ENCODE measurements at regions not wholly inside any gene's neighbourhood (a gene's known extent, or its start where the extent isn't known, plus 50 kb on each side); places are given as distances from the start of the nearest gene placed in this dataset.
A peak's percentile ranks its signal among the peaks of the same experiment; 100 is the strongest.
"Not testable (repeated sequence)": the region's sequence is repeated elsewhere in the genome, so short reads cannot be mapped to it uniquely, and the experiment has no call there.

DNA sequence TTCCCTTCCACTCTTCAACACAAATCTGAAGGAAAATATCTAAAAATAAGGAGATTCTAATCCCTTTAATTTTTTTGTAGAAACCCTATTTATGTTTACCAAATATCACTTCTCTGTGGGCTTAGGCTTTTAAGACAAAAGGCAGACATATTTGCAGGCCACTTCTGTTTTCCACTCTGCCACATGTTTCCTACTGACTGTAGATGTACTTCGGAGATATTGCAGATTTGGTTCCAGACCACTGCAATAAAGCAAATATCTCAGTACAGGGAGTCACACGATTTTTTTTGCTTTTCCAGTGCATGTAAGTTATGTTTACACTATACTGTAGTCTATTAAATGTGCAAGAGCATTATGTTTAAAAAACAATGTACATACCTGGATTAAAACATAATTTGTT, 219.0 kb downstream of the SREK1 start:
- Histone ChIP-seq H3K4me3 (no peak overlapping the region), H3K27ac (no peak overlapping the region), H3K4me1 (replicated peaks in 1 of 2) (no peaks in the 10 kb centered on the region)
- no peak for ATAC-seq (replicated peaks in 6 of 8)
- 14 to 83% (median 67%) methylated on average over 1 to 2 of the region's 2 CpGs; no CpG with 5 or more reads in 1 of the 10 experiments for WGBS, 10 experiments
- in situ Hi-C loops (cut with MboI; ENCODE audit: low pct_unique_long_range_greater_than_20kb in 2 of 9, low sequenced_read_pairs in 9 of 9, unreplicated experiment in 9 of 9): no loop called here

DNA sequence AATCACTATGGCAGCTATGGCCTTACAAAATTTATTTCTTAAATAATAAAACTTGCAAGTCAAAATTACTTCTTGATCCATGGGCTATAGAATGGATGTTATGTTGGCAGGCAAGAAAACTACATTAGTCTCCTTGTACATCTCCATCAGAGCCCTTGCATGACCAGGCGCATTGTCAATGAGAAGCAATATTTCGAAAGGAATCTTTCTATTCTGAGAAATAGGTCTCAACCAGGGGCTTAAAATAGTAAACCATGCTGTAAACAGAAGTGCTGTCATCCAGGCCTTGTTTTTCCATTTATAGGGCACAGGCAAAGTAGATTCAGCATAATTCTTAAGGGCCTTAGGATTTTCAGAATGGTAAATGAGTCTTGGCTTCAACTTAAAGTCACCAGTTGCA, 220.1 kb downstream of the SREK1 start:
- Histone ChIP-seq H3K4me1 (replicated peaks in 1 of 2) (no peaks in the 10 kb centered on the region), H3K27ac (no peak overlapping the region), H3K4me3 (no peak overlapping the region)
- WGBS, 10 experiments: 50 to 100% (median 80%) methylated on average over 1 to 2 of the region's 2 CpGs; no CpG with 5 or more reads in 1 of the 10 experiments
- in situ Hi-C loops (cut with MboI; ENCODE audit: low pct_unique_long_range_greater_than_20kb in 2 of 9, low sequenced_read_pairs in 9 of 9, unreplicated experiment in 9 of 9): no loop called here
- no peak for ATAC-seq (replicated peaks in 6 of 8)

DNA sequence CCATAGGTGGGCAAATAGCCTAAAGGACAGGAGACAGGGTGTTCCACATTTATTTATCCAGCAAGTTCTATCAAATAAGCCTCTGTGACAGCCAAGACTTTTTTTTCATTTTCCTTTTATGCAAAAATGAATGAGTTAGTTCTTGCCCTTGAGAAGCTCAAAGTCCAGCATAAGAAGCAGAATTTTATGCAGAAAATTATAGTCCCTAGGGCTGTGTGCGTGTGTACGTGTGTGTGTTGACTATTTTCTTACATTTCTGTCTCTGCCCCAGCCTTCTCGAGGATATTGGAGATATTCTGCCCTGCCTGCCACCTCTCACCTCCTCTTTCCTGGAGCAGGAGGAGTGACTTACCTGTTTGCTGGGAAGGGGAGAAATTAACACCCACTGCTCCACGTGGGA, 221.9 kb downstream of the SREK1 start:
- Histone ChIP-seq H3K4me1 (replicated peaks in 1 of 2) (no peaks in the 10 kb centered on the region), H3K4me3 (no peak overlapping the region), H3K27ac (no peak overlapping the region)
- in situ Hi-C loops (cut with MboI; ENCODE audit: low pct_unique_long_range_greater_than_20kb in 2 of 9, low sequenced_read_pairs in 9 of 9, unreplicated experiment in 9 of 9): no loop called here
- WGBS, 10 experiments: 0 to 86% (median 24%) methylated on average over 1 to 4 of the region's 4 CpGs; no CpG with 5 or more reads in 2 of the 10 experiments
- ATAC-seq (replicated peaks in 6 of 8): peak in 3 of 8 experiments; percentile 53 to 58 (median 54)

DNA sequence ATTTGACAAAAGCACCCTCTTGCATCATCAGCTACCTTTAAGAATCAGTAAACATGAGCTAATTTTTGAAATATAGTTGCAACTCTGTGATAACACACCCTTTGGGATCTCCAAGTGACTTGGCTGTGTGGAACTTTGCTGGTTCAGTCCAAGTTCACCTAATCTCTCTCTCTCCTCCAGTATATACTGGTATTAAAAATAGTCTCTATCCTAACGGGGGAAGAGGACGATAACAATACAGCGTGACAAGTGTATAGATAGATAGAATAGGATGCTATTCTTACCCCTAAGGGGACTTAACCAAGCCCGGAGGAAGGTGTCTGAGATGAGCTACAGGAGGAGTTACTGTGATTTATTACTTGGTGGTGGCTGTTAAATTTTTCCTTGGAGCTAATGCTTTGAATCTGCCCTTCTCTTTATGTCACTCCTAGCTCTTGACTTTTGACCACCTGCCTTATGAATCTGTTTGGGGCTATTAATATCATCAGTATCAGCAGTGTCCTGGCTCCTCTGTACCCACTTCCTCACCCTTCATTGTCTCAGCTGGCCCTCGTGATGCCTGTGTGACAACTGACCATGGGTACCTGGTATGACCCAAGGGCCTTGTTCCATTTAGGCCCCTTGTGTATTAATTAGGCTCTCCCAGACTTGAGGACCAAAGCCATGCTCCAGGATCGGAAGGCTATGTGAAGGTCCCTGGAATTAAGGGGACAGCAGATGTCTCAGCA, 223.9 kb downstream of the SREK1 start:
- no peaks in the 10 kb centered on the region for H3K4me1 ChIP-seq (replicated peaks in 1 of 2)
- in situ Hi-C loops (cut with MboI; ENCODE audit: low pct_unique_long_range_greater_than_20kb in 2 of 9, low sequenced_read_pairs in 9 of 9, unreplicated experiment in 9 of 9): no loop called here
- ATAC-seq (replicated peaks in 6 of 8): no peak

DNA sequence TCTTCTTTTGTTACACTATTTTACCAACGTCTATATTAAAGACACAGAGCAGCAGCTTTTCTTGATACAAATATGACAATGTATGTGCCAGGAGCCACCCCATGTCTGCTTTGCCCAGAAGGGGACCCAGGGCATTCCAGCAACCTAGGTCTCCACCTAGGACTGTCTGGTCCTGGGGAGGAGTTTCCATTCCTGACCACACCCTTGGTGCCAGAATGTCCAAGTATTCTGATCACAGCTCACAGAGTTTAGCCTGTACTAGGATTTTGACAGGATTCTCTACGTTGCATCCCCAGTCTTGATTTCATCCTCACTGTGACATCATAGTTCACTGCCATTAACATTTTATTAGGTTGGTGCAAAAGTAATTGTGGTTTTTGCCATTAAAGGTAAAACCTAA, 224.7 kb downstream of the SREK1 start:
- no peak overlapping the region for H3K27ac ChIP-seq
- WGBS, 10 experiments: 0 to 71% (median 51%) methylated on average over 1 to 2 of the region's 2 CpGs; no CpG with 5 or more reads in 2 of the 10 experiments
- ATAC-seq (replicated peaks in 6 of 8): peak in 2 of 8 experiments; percentile 57 to 71
- H3K4me3 ChIP-seq: no peak overlapping the region
- in situ Hi-C loops (cut with MboI; ENCODE audit: low pct_unique_long_range_greater_than_20kb in 2 of 9, low sequenced_read_pairs in 9 of 9, unreplicated experiment in 9 of 9): no loop called here
- H3K4me1 ChIP-seq (replicated peaks in 1 of 2): no peaks in the 10 kb centered on the region

More for the DNA sequence above, 223.9 kb downstream of the SREK1 start:
- 60 to 100% (median 86%) methylated on average over 3 to 6 of the region's 6 CpGs; no CpG with 5 or more reads in 2 of the 10 experiments for WGBS, 10 experiments
- no peak overlapping the region for H3K27ac ChIP-seq
- no peak overlapping the region for H3K4me3 ChIP-seq

DNA sequence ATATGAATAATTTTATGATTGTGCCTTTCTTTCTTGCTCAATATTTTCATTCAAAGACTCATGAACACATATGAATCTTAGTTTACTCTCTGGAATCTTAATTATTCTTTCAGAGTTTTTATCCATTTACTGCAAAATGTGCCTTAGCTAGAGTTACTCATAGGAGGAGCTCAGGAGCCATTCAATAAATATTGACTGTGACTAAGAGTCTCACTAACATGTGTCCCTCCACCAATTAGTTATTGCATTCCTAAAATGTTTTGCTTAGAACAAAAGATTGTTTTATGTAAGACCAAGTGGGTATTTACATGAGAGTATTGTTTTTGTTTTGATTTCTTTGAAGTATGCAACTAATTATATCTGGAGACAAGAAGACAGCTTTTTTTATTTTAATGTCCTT, 218.4 kb upstream of the MAST4 start:
- Histone ChIP-seq H3K4me3 (no peak overlapping the region), H3K27ac (no peak overlapping the region), H3K4me1 (replicated peaks in 1 of 2) (no peaks in the 10 kb centered on the region)
- peak in 2 of 8 experiments; percentile 76 to 82 for ATAC-seq (replicated peaks in 6 of 8)
- in situ Hi-C loops (cut with MboI; ENCODE audit: low pct_unique_long_range_greater_than_20kb in 2 of 9, low sequenced_read_pairs in 9 of 9, unreplicated experiment in 9 of 9): no loop called here

DNA sequence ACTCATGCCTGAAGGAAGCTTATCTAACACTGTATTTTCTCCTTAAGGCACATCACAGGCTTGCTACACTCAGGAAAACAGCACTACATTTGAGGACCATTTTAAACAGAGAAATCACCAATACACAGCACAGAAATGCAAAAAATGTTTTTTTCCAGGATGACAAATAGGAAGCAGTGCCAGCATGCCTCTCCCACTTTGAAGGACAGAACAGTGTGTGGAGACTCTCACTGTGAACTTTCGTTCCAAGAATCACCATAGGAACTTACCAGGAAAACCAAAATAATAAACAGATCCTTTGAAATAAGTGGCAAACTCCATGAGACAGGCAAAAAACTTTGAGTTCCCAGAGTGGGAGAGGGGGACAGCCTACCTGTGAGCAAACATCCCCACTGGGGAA, 217.8 kb upstream of the MAST4 start:
- no peaks in the 10 kb centered on the region for H3K4me1 ChIP-seq (replicated peaks in 1 of 2)
- WGBS, 10 experiments: 29 to 100% (median 73%) methylated on average over 1 of the region's 1 CpG; no CpG with 5 or more reads in 2 of the 10 experiments
- peak in 2 of 8 experiments; percentile 78 to 81 for ATAC-seq (replicated peaks in 6 of 8)
- no peak overlapping the region for H3K4me3 ChIP-seq
- no peak overlapping the region for H3K27ac ChIP-seq
- in situ Hi-C loops (cut with MboI; ENCODE audit: low pct_unique_long_range_greater_than_20kb in 2 of 9, low sequenced_read_pairs in 9 of 9, unreplicated experiment in 9 of 9): no loop called here

DNA sequence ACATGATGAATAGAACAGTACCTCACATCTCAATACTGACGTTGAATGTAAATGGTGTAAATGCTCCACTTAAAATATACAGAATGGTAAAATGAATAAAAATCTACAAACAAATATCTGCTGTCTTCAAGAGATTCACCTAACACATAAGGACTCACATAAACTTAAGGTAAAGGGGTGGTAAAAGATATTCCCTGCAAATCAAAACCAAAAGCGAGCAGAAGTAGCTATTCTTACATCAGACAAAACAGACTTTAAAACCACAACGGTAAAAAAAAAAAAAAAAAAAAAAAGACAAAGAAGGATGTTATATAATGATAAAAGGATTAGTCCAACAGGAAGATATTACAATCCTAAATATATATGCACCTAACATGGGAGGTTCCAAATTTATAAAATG, 214.0 kb upstream of the MAST4 start:
- no peak overlapping the region for H3K4me3 ChIP-seq
- H3K27ac ChIP-seq: no peak overlapping the region
- no peaks in the 10 kb centered on the region for H3K4me1 ChIP-seq (replicated peaks in 1 of 2)
- in situ Hi-C loops (cut with MboI; ENCODE audit: low pct_unique_long_range_greater_than_20kb in 2 of 9, low sequenced_read_pairs in 9 of 9, unreplicated experiment in 9 of 9): no loop called here
- no peak for ATAC-seq (replicated peaks in 6 of 8)
- 20 to 100% (median 83%) methylated on average over 1 to 3 of the region's 3 CpGs for WGBS, 10 experiments

DNA sequence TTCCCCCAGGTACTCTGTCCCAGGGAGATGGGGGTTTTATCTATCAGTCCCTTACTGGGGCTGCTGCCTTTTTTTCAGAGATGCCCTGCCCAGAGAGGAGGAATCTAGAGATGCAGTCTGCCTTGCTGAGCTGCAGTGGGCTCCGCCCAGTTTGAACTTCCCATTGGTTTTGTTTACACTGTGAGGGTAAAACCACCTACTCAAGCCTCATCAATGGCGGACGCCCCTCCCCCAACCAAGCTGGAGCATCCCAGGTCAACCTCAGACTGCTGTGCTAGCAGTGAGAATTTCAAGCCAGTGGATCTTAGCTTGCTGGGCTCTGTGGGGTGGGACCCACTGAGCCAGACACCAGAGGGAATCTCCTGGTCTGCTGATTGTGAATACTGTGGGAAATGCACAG, 191.0 kb upstream of the MAST4 start:
- H3K4me1 ChIP-seq (replicated peaks in 1 of 2): peaks cover 22 to 25% of the 10 kb centered on the region in 2 donors
- WGBS, 10 experiments: 0 to 100% (median 98%) methylated on average over 1 to 3 of the region's 3 CpGs; no CpG with 5 or more reads in 6 of the 10 experiments
- H3K27ac ChIP-seq; H3K4me3 ChIP-seq; in situ Hi-C loops (cut with MboI; ENCODE audit: low pct_unique_long_range_greater_than_20kb in 2 of 9, low sequenced_read_pairs in 9 of 9, unreplicated experiment in 9 of 9); ATAC-seq (replicated peaks in 6 of 8): not testable (repeated sequence)

DNA sequence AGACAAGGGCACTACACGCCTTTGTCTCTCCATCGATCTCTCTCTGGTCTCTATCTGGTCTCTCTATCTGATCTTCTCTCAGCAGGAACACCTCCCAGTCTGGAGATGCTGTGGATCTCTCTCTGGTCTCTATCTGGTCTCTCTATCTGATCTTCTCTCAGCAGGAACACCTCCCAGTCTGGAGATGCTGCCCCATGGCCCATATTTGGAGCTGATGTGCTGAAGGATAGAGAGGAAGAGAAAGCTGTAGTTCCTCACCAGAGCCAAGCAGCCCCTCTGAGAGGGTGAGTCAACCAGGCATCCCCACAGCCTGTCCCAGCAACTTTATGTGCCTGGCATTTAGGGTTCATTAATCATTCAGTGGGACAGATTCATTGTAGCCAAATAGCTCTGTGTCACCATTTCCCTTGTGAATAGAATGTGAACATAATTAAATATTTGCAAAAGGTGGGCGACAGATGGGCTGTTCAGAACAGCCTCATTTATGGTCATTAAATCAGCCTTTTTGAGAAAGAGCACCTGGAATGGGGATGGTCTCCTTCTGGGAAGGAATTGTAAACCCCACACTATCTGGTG, 189.3 kb upstream of the MAST4 start:
- no peak overlapping the region for H3K27ac ChIP-seq
- ATAC-seq (replicated peaks in 6 of 8): peak; percentile 12 to 83 (median 48)
- no peak overlapping the region for H3K4me3 ChIP-seq
- H3K4me1 ChIP-seq (replicated peaks in 1 of 2): peaks cover 26 to 29% of the 10 kb centered on the region in 2 donors
- in situ Hi-C loops (cut with MboI; ENCODE audit: low pct_unique_long_range_greater_than_20kb in 2 of 9, low sequenced_read_pairs in 9 of 9, unreplicated experiment in 9 of 9): no loop called here
- 14 to 93% (median 60%) methylated on average over 1 to 3 of the region's 3 CpGs; no CpG with 5 or more reads in 2 of the 10 experiments for WGBS, 10 experiments

DNA sequence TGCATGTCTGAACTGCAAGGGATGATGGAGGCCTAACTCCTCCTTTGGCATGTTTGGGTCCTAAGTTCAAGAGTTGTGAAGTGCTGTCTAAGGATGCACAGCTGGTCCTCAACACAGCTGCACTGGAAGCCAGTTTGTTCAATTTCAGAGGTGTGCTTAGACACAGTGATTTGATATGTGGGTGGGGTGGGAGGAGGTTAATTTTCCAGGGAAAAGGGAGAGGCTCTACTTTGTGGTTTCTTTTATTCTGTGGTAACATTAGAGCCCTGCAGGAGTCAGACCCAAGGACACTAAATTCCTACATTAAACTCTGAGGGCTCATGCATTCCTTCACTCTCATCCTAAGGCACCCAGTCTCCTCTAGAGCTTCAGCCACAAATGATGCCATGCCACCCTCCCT, 188.4 kb upstream of the MAST4 start:
- peak in 3 of 8 experiments; percentile 55 to 91 (median 80) for ATAC-seq (replicated peaks in 6 of 8)
- Histone ChIP-seq H3K4me3 (no peak overlapping the region), H3K27ac (no peak overlapping the region), H3K4me1 (replicated peaks in 1 of 2) (peaks cover 26 to 29% of the 10 kb centered on the region in 2 donors)
- in situ Hi-C loops (cut with MboI; ENCODE audit: low pct_unique_long_range_greater_than_20kb in 2 of 9, low sequenced_read_pairs in 9 of 9, unreplicated experiment in 9 of 9): no loop called here

DNA sequence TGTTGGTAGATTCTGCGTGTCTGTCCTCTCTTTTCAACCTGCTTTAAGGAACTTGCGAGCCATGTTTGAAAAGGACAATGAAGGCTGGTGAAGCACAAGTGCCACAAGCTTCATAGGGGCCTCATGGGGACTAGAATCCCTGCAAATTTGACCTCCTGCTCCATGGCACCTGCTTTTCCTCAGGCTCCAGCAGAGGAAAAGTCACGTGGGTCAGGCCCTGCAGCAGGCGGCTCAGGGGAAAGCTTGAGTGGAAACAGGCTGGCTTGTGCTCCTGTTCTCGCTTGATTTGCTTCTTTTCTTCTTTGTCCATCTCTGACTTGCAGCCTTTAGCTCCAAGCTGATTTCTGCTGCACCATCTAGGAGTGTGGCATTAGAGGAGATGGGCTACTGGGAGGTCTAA, 187.6 kb upstream of the MAST4 start:
- H3K27ac ChIP-seq: no peak overlapping the region
- ATAC-seq (replicated peaks in 6 of 8): no peak
- no peak overlapping the region for H3K4me3 ChIP-seq
- 67 to 100% (median 90%) methylated on average over 2 to 4 of the region's 5 CpGs; no CpG with 5 or more reads in 3 of the 10 experiments for WGBS, 10 experiments
- in situ Hi-C loops (cut with MboI; ENCODE audit: low pct_unique_long_range_greater_than_20kb in 2 of 9, low sequenced_read_pairs in 9 of 9, unreplicated experiment in 9 of 9): no loop called here
- peaks cover 26 to 29% of the 10 kb centered on the region in 2 donors for H3K4me1 ChIP-seq (replicated peaks in 1 of 2)

DNA sequence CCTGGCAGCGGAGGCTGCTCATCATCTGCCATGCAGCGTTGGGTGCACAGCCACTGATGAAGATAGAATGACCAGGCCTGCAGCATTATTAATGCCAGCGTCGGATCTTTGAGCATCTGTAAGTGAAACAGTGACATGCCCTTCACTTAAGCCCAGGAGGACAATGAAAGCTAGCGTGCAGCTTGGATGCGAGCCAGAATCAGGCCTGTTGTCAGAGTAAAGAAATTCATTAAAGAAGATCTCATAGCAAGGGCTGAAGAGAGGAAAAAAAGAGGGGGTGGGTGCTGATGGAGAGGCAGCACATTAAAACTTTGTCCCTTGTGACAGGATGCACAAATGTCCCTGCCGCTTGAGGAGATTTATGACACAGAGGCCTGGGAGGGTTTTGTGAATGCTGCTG, 186.1 kb upstream of the MAST4 start:
- in situ Hi-C loops (cut with MboI; ENCODE audit: low pct_unique_long_range_greater_than_20kb in 2 of 9, low sequenced_read_pairs in 9 of 9, unreplicated experiment in 9 of 9): no loop called here
- WGBS, 10 experiments: 0 to 82% (median 11%) methylated on average over 1 to 7 of the region's 7 CpGs; no CpG with 5 or more reads in 3 of the 10 experiments
- Histone ChIP-seq H3K27ac (peak overlapping the region; percentile 20 to 55), H3K4me1 (replicated peaks in 1 of 2) (peaks cover 26 to 29% of the 10 kb centered on the region in 2 donors), H3K4me3 (no peak overlapping the region)
- ATAC-seq (replicated peaks in 6 of 8): peak in 5 of 8 experiments; percentile 87 to 92 (median 89)
